GM12864 (cell line): ENCODE measurements at regions not wholly inside any gene's neighbourhood (a gene's known extent, or its start where the extent isn't known, plus 50 kb on each side); places are given as distances from the start of the nearest gene placed in this dataset.

ENCODE experiments used
- DNase-seq: peaks from one replicate; pipeline ENCODE4 v3.0.0-alpha.2; 2011; ENCODE audit warnings: low read depth
- H3K4me3 ChIP-seq: 2 replicates; pipeline ENCODE4 v1.5.1; 2011; ENCODE audit warnings: mild to moderate bottlenecking, low read depth, low read length, control low read depth
- TF ChIP-seq, protein P1 (sequence below): IDR thresholded peaks from 2 replicates; pipeline ENCODE4 v1.5.1; 2011; ENCODE audit warnings: low read depth, mild to moderate bottlenecking, moderate library complexity, low read length, control low read depth, inconsistent platforms; ENCODE audit errors: missing control alignments

GRCh38 chr3:192026661-192027060, 565.7 kb downstream of the PYDC2 start:
- no peak for DNase-seq
- TF ChIP-seq, protein P1, sequence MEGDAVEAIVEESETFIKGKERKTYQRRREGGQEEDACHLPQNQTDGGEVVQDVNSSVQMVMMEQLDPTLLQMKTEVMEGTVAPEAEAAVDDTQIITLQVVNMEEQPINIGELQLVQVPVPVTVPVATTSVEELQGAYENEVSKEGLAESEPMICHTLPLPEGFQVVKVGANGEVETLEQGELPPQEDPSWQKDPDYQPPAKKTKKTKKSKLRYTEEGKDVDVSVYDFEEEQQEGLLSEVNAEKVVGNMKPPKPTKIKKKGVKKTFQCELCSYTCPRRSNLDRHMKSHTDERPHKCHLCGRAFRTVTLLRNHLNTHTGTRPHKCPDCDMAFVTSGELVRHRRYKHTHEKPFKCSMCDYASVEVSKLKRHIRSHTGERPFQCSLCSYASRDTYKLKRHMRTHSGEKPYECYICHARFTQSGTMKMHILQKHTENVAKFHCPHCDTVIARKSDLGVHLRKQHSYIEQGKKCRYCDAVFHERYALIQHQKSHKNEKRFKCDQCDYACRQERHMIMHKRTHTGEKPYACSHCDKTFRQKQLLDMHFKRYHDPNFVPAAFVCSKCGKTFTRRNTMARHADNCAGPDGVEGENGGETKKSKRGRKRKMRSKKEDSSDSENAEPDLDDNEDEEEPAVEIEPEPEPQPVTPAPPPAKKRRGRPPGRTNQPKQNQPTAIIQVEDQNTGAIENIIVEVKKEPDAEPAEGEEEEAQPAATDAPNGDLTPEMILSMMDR: no peak

GRCh38 chr3:192031941-192032340, 571.0 kb downstream of the PYDC2 start:
- TF ChIP-seq, protein P1: no peak
- no peak overlapping the region for H3K4me3 ChIP-seq
- no peak for DNase-seq

More at GRCh38 chr3:192026661-192027060, 565.7 kb downstream of the PYDC2 start:
- no peak overlapping the region for H3K4me3 ChIP-seq

DNA sequence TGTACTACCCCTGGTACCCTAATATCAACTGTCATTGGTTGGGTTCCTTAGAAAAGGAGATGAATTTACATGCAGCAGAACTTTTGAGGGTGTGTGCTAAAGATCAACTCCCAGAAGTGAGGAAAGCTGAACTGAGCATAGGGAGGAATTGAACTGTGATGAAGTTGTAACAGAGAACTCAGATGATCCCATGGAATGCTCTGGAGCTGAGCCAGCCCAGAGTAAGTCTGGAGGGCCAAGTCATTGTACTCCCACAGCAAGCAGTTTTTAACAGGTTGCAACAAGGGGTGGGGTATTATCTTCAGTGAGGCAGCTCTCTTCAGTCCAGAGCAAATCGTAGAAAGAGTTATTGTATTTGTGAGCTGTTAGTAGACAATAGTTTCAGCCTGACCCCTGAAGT, 572.3 kb downstream of the PYDC2 start:
- H3K4me3 ChIP-seq: no peak overlapping the region
- TF ChIP-seq, protein P1: no peak
- DNase-seq: no peak

GRCh38 chr3:192038726-192039125, 577.8 kb downstream of the PYDC2 start:
- TF ChIP-seq, protein P1: no peak

DNA sequence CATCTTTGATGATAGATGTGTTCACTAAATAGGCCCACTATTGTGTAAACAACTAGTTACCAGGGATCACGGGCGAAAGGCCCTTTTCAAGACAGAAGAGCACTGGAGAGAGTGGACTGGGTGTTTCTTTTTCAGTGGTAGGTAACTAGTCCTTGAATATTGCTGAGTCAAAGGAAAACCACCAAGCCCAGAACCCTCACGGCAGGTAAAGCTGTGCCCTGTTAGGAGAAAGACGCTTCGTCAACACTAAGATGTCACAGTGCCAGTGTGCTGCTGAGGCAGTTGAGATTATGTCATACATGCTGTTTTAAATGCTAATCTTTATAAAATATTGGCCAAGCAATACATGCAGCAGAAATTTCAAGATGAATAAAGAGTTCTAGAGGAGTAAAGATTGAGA, 578.6 kb downstream of the PYDC2 start:
- TF ChIP-seq, protein P1: no peak

More at GRCh38 chr3:192038726-192039125, 577.8 kb downstream of the PYDC2 start:
- no peak for DNase-seq
- H3K4me3 ChIP-seq: no peak overlapping the region

GRCh38 chr3:192040282-192041043, 579.5 kb downstream of the PYDC2 start:
- H3K4me3 ChIP-seq: no peak overlapping the region
- DNase-seq: no peak
- TF ChIP-seq, protein P1: no peak

More for the DNA sequence above, 578.6 kb downstream of the PYDC2 start:
- no peak overlapping the region for H3K4me3 ChIP-seq
- no peak for DNase-seq

DNA sequence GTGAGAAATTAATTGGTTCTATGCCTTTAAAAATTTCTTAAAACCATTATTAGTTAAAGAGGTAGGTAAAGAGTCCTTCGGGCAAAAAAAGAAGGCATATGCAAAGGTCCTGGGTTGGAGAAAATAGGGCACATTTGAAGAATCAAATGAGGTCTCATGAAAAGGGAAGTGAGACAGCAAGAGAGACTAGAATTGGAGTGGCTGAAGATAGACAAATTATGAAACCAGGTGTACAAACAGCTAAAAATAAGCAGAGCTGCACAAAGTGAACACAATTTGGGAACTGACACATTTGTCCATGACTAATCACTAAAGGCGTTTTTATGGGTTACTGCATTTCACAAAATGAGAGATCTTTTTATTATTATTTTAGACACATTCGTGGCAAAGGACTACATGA, 581.2 kb downstream of the PYDC2 start:
- H3K4me3 ChIP-seq: no peak overlapping the region
- peak; percentile 90 for DNase-seq
- TF ChIP-seq, protein P1: no peak
